ENCODE measurements at regions not wholly inside any gene's neighbourhood (a gene's known extent, or its start where the extent isn't known, plus 50 kb on each side); places are given as distances from the start of the nearest gene placed in this dataset.

DNA sequence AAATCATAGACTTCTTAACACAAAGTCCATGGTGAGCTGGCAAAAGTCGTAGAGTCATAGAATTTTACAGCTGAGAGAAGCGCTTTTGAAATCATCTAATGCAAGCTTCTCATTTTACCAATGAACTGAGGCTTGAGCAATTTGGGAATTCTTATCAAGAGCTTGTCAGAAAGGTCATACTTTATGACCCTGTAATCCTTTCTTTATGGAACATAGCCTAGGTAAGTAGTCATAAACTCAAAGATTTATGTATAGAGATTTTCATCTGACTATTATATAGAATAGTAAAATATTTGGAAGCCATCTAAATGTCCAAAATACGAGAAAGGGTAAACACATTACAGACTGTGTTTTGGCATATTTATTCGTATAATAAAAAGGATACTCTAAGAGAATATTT, 563.5 kb downstream of the PCDH7 start:
- TF ChIP-seq, protein P1, sequence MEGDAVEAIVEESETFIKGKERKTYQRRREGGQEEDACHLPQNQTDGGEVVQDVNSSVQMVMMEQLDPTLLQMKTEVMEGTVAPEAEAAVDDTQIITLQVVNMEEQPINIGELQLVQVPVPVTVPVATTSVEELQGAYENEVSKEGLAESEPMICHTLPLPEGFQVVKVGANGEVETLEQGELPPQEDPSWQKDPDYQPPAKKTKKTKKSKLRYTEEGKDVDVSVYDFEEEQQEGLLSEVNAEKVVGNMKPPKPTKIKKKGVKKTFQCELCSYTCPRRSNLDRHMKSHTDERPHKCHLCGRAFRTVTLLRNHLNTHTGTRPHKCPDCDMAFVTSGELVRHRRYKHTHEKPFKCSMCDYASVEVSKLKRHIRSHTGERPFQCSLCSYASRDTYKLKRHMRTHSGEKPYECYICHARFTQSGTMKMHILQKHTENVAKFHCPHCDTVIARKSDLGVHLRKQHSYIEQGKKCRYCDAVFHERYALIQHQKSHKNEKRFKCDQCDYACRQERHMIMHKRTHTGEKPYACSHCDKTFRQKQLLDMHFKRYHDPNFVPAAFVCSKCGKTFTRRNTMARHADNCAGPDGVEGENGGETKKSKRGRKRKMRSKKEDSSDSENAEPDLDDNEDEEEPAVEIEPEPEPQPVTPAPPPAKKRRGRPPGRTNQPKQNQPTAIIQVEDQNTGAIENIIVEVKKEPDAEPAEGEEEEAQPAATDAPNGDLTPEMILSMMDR (IDR thresholded peaks at IDR 0.05): no peak
- TF ChIP-seq POLR2A (IDR thresholded peaks at IDR 0.05) (no peak), EP300 (IDR thresholded peaks at IDR 0.05) (no peak)
